Neuronal stem cell (in vitro differentiated cells): ENCODE measurements at regions not wholly inside any gene's neighbourhood (a gene's known extent, or its start where the extent isn't known, plus 50 kb on each side); places are given as distances from the start of the nearest gene placed in this dataset.

Experiments
- DNase-seq: peaks from one replicate; pipeline ENCODE4 v3.0.0-alpha.2; 2013; ENCODE audit warnings: low spot score
- H2AFZ ChIP-seq: one replicate; pipeline ENCODE4 v1.6.1; 2013; ENCODE audit warnings: mild to moderate bottlenecking, low read length, inconsistent platforms
- H2AK5ac ChIP-seq: 2 replicates; pipeline ENCODE4 v1.6.1; 2013; ENCODE audit warnings: low read depth, mild to moderate bottlenecking, inconsistent platforms, low read length, moderate library complexity, mixed read lengths
- H2BK120ac ChIP-seq: 2 replicates; pipeline ENCODE4 v1.6.1; 2013; ENCODE audit warnings: low read depth, mild to moderate bottlenecking, inconsistent platforms, low read length, moderate library complexity, mixed read lengths
- H2BK12ac ChIP-seq: one replicate; pipeline ENCODE4 v1.6.1; 2013; ENCODE audit warnings: low read length, inconsistent platforms
- H2BK15ac ChIP-seq: 2 replicates; pipeline ENCODE4 v1.6.1; 2013; ENCODE audit warnings: mild to moderate bottlenecking, low read length, inconsistent platforms, mixed read lengths
- H2BK5ac ChIP-seq: one replicate; pipeline ENCODE4 v1.6.1; 2013; ENCODE audit warnings: inconsistent platforms, mild to moderate bottlenecking, low read length, moderate library complexity
- H3K14ac ChIP-seq: one replicate; pipeline ENCODE4 v1.6.1; 2013; ENCODE audit warnings: low read length, inconsistent platforms
- H3K18ac ChIP-seq: 2 replicates; pipeline ENCODE4 v1.6.1; 2013; ENCODE audit warnings: low read length, inconsistent platforms
- H3K23ac ChIP-seq: 2 replicates; pipeline ENCODE4 v1.6.1; 2013; ENCODE audit warnings: low read depth, mild to moderate bottlenecking, mixed read lengths, low read length, inconsistent platforms; ENCODE audit not compliant: poor library complexity
- H3K27ac ChIP-seq: replicated peaks from 3 replicates; pipeline ENCODE4 v1.5.1; 2013; ENCODE audit warnings: low read length, inconsistent platforms
- H3K27me3 ChIP-seq, 3 experiments: 2 replicates each; pipeline ENCODE4 v1.6.1; 2013; ENCODE audit warnings: low read length in 3 of 3, mild to moderate bottlenecking in 2 of 3, inconsistent platforms in 1 of 3, low read depth in 1 of 3, mixed read lengths in 1 of 3, moderate library complexity in 1 of 3; ENCODE audit not compliant: control insufficient read depth in 3 of 3, insufficient read depth in 3 of 3
- H3K36me3 ChIP-seq, 2 donors: replicated peaks in 1 of 2; 2 replicates each; pipeline ENCODE4 v1.6.1; 2013; ENCODE audit warnings: low read length in 2 of 2; ENCODE audit not compliant: control insufficient read depth in 2 of 2, insufficient read depth in 2 of 2
- H3K4ac ChIP-seq: 2 replicates; pipeline ENCODE4 v1.6.1; 2013; ENCODE audit warnings: inconsistent platforms, mild to moderate bottlenecking, low read length, moderate library complexity
- H3K4me1 ChIP-seq, 2 donors: 1 replicate in 1 of 2; 2 replicates in 1 of 2; pipeline ENCODE4 v1.6.1; 2013; ENCODE audit warnings: low read length in 2 of 2, low read depth in 1 of 2; ENCODE audit not compliant: control insufficient read depth in 2 of 2, insufficient read depth in 1 of 2
- H3K4me2 ChIP-seq: one replicate; pipeline ENCODE4 v1.6.1; 2013; ENCODE audit warnings: mild to moderate bottlenecking, low read length, inconsistent platforms; ENCODE audit not compliant: insufficient read depth, poor library complexity, severe bottlenecking
- H3K4me3 ChIP-seq, 2 donors: 2 replicates each; pipeline ENCODE4 v1.5.1; 2013; ENCODE audit warnings: low read length in 2 of 2, mild to moderate bottlenecking in 2 of 2, inconsistent platforms in 1 of 2, moderate library complexity in 1 of 2
- H3K79me1 ChIP-seq: one replicate; pipeline ENCODE4 v1.6.1; 2013; ENCODE audit warnings: low read depth, mild to moderate bottlenecking, inconsistent platforms, low read length, moderate library complexity
- H3K9ac ChIP-seq: one replicate; pipeline ENCODE4 v1.6.1; 2013; ENCODE audit warnings: mild to moderate bottlenecking, low read depth, low read length, inconsistent platforms; ENCODE audit not compliant: poor library complexity
- H3K9me3 ChIP-seq, 2 donors: replicated peaks in 1 of 2; 2 replicates each; pipeline versions ENCODE3 to v1.6.1; 2013; ENCODE audit warnings: low read length in 2 of 2, mild to moderate bottlenecking in 2 of 2, inconsistent platforms in 1 of 2, low read depth in 1 of 2, mixed read lengths in 1 of 2, moderate library complexity in 1 of 2; ENCODE audit not compliant: control insufficient read depth in 2 of 2, insufficient read depth in 1 of 2
- H4K8ac ChIP-seq: one replicate; pipeline ENCODE4 v1.6.1; 2013; ENCODE audit warnings: low read depth, mild to moderate bottlenecking, inconsistent platforms, low read length, moderate library complexity
- H4K91ac ChIP-seq: one replicate; pipeline ENCODE4 v1.6.1; 2013; ENCODE audit warnings: low read length, low read depth, mild to moderate bottlenecking, inconsistent platforms; ENCODE audit not compliant: poor library complexity
- WGBS, 2 donors: extraction: QIAGEN DNeasy Blood & Tissue Kit; methylation state at CpG; one replicate each; pipeline ENCODE4 v1.1.7; 2013; ENCODE audit warnings: missing lambda C conversion rate in 2 of 2, mixed read lengths in 1 of 2; ENCODE audit not compliant: insufficient read length in 2 of 2, insufficient replicate concordance in 1 of 2; ENCODE audit errors: extremely low coverage in 2 of 2; 5-methylcytosine and 5-hydroxymethylcytosine counted together

DNA sequence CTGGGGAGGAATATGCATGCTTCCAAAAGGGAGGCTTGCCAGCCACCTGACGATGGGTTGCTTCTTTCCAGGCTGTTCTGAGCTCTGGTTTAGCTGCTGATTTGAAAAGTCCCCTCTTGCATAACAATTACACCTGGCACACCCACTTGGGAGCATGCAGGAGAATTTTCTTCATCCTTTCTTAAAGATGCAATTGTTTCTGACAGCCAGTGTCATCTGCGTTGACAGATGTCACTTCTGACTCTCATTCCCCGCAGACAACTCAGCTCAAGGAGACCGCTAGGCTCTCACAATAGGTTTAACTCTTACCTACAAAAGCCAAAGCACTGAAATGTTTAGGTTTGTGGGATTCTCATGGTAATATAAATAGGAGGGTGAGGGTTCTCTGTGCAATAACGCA, 185.6 kb upstream of the SYNPR start:
- H3K27ac ChIP-seq = no peak overlapping the region
- H3K36me3 ChIP-seq = no peaks in the 10 kb centered on the region
- no CpG with 5 or more reads among the region's 5 CpGs for WGBS, 2 donors
- no peak overlapping the region for H2BK15ac ChIP-seq
- H3K23ac ChIP-seq = no peak overlapping the region
- H3K14ac ChIP-seq = no peak overlapping the region
- no peak overlapping the region for H3K4me2 ChIP-seq
- H3K4me3 ChIP-seq = no peak overlapping the region
- H2BK12ac ChIP-seq = no peak overlapping the region
- no peak overlapping the region for H3K4ac ChIP-seq
- H3K27me3 ChIP-seq = no peaks in the 10 kb centered on the region
- H3K9ac ChIP-seq = no peak overlapping the region
- H3K4me1 ChIP-seq = peaks cover 0 to 6% of the 10 kb centered on the region in 2 donors
- no peak overlapping the region for H2AFZ ChIP-seq
- no peak overlapping the region for H4K91ac ChIP-seq
- no peak overlapping the region for H2BK5ac ChIP-seq
- H2AK5ac ChIP-seq = no peak overlapping the region
- H4K8ac ChIP-seq = no peak overlapping the region
- H2BK120ac ChIP-seq = no peak overlapping the region
- H3K18ac ChIP-seq = no peak overlapping the region
- DNase-seq = no peak
- H3K9me3 ChIP-seq = no peaks in the 10 kb centered on the region
- no peaks in the 10 kb centered on the region for H3K79me1 ChIP-seq

DNA sequence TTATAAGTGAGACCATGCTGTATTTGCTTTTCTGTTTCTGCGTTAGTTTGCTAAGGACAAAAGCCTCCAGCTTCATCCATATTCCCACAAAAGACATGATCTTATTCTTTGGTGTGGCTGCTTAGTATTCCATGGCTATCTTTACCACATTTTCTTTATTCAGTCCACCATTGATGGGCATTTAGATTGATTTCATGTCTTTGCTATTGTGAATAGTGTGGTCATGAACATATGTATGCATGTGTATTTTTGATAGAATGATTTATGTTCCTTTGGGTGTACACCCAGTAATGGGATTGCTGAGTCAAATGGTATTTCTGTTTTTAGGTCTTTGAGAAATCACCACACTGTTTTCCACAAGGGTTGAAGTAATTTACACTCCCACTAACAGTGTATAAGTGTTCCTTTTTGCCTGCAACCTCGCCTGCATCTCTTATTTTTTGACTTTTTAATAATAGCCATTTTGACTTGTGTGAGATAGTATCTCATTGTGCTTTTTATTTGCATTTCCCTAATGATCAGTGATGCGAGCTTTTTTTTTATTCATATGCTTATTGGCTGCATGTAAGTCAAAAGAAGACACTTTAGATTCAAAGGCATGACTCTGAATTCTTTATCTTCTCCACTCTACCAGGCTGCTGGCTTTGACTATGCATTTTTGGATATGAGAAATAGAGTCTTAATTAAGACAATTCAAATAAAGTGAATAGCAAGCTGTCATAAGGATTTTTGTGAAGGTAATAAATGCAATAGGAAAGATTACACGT, 183.3 kb upstream of the SYNPR start:
- Histone ChIP-seq H3K23ac (no peak overlapping the region), H3K18ac (no peak overlapping the region), H4K91ac (no peak overlapping the region), H3K4me3 (no peak overlapping the region), H2BK12ac (no peak overlapping the region), H3K36me3 (no peaks in the 10 kb centered on the region), H3K79me1 (no peaks in the 10 kb centered on the region), H2BK5ac (no peak overlapping the region), H3K9ac (no peak overlapping the region), H2AK5ac (no peak overlapping the region), H2BK120ac (no peak overlapping the region), H3K4me2 (no peak overlapping the region), H3K9me3 (no peaks in the 10 kb centered on the region), H3K4me1 (peaks cover 0 to 6% of the 10 kb centered on the region in 2 donors), H2BK15ac (no peak overlapping the region), H3K27ac (no peak overlapping the region), H4K8ac (no peak overlapping the region), H3K4ac (no peak overlapping the region), H3K27me3 (no peaks in the 10 kb centered on the region), H2AFZ (no peak overlapping the region), H3K14ac (no peak overlapping the region)
- no CpG with 5 or more reads among the region's 4 CpGs for WGBS, 2 donors
- no peak for DNase-seq

DNA sequence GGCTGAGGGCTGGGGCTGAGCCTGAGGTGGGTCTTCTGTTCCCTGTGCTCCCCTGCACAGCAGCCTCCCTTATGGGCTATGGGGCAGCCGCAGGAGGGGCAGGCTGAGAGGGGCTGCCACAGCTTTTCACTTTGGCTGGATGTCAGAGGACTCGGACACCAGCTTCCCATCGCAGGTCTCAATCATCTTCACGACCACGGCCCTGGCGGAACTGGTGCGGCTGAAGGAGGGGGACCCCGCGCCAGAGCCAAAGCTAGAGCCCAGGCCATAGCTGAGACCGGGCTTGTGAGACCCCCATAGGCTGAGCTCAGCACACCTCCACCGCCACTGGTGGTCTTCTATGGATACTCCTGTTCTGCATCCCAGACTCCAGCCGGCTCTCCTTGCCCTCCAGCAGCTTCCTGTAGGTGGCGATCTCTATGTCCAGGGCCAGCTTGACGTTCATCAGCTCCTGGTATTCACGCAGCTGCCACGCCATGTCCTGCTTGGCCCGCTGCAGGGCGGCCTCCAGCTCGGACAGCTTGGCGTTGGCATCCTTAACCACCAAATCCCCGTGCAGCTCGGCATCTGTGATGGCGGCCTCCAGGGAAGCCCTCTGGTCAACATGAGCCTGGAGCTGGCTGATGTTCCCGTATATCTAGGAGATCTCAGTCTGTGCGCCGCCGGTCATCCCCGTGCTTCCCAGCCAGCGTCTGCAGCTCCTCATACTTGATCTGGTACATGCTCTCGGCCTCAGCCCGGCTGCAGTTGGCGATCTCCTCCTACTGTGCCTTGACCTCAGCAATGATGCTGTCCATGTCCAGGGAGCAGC, 181.7 kb upstream of the SYNPR start:
- DNase-seq = no peak
- no peak overlapping the region for H3K4me3 ChIP-seq
- H3K9me3 ChIP-seq = no peaks in the 10 kb centered on the region
- H3K4me2 ChIP-seq = no peak overlapping the region
- peak overlapping the region; percentile 31 for H3K23ac ChIP-seq
- no peaks in the 10 kb centered on the region for H3K36me3 ChIP-seq
- peak overlapping the region; percentile 58 for H3K18ac ChIP-seq
- no peak overlapping the region for H2BK120ac ChIP-seq
- H4K8ac ChIP-seq = no peak overlapping the region
- peak overlapping the region; percentile 2 for H2BK12ac ChIP-seq
- no peak overlapping the region for H3K4ac ChIP-seq
- H2BK5ac ChIP-seq = no peak overlapping the region
- WGBS, 2 donors = no CpG with 5 or more reads among the region's 32 CpGs
- H3K4me1 ChIP-seq = peaks cover 0 to 6% of the 10 kb centered on the region in 2 donors
- no peak overlapping the region for H3K14ac ChIP-seq
- H3K27me3 ChIP-seq = no peaks in the 10 kb centered on the region
- peak overlapping the region; percentile 4 for H2AK5ac ChIP-seq
- no peak overlapping the region for H4K91ac ChIP-seq
- no peak overlapping the region for H3K9ac ChIP-seq
- H2AFZ ChIP-seq = no peak overlapping the region
- H3K27ac ChIP-seq = no peak overlapping the region
- H3K79me1 ChIP-seq = no peaks in the 10 kb centered on the region
- no peak overlapping the region for H2BK15ac ChIP-seq

DNA sequence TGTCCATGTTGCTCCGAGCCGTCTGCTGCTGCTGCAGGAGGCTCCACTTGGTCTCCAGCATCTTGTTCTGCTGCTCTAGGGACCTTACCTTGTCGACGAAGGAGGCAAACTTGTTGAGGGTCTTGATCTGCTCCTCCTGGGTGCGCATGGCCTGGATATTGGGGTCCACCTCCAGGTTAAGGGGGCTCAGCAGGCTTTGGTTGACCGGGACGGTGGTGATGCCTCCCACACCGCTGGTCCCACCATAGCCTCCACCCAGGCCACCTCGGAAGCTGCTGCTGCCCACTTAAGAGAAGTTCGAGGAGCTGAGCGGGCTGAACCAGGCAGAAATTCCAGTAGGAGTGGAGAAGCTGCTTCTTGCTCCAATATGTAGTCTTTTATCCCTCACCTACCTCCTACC, 180.7 kb upstream of the SYNPR start:
- no peaks in the 10 kb centered on the region for H3K27me3 ChIP-seq
- no peak overlapping the region for H4K8ac ChIP-seq

More for the DNA sequence above, 180.7 kb upstream of the SYNPR start:
- Histone ChIP-seq H3K9ac (no peak overlapping the region), H3K27ac (no peak overlapping the region), H3K4me2 (no peak overlapping the region), H3K18ac (no peak overlapping the region), H2BK15ac (no peak overlapping the region), H3K9me3 (no peaks in the 10 kb centered on the region), H2BK120ac (no peak overlapping the region), H4K91ac (no peak overlapping the region), H2AFZ (no peak overlapping the region), H3K79me1 (no peaks in the 10 kb centered on the region), H2BK12ac (no peak overlapping the region), H3K4me1 (peaks cover 0 to 5% of the 10 kb centered on the region in 2 donors), H3K14ac (no peak overlapping the region), H2BK5ac (no peak overlapping the region), H3K4me3 (peak overlapping the region in 1 of 2 donors; percentile 57), H3K23ac (no peak overlapping the region), H2AK5ac (no peak overlapping the region), H3K36me3 (no peaks in the 10 kb centered on the region), H3K4ac (no peak overlapping the region)
- no peak for DNase-seq
- WGBS, 2 donors = no CpG with 5 or more reads among the region's 11 CpGs
